Left ventricle myocardium superior (tissue), 1 donor: ENCODE measurements at regions not wholly inside any gene's neighbourhood (a gene's known extent, or its start where the extent isn't known, plus 50 kb on each side); places are given as distances from the start of the nearest gene placed in this dataset.
A peak's percentile ranks its signal among the peaks of the same experiment; 100 is the strongest.

Experiments
- ATAC-seq: fragments of 200-7000 bp; cut with Tn5 transposase; one replicate; pipeline ENCODE4 v1.9.1; 2020; ENCODE audit warnings: mild to moderate bottlenecking, moderate library complexity
- DNase-seq: peaks from one replicate; pipeline ENCODE4 v3.0.0-alpha.2; 2020
- intact Hi-C: fragments of 100-400 bp; cut with micrococcal nuclease; formaldehyde crosslinking; loops from one replicate; pipeline ENCODE4 v1.11.0; 2022
- donor health status: DM: no; HTN: yes; CAD: no; lungs with severe emphysema.

DNA sequence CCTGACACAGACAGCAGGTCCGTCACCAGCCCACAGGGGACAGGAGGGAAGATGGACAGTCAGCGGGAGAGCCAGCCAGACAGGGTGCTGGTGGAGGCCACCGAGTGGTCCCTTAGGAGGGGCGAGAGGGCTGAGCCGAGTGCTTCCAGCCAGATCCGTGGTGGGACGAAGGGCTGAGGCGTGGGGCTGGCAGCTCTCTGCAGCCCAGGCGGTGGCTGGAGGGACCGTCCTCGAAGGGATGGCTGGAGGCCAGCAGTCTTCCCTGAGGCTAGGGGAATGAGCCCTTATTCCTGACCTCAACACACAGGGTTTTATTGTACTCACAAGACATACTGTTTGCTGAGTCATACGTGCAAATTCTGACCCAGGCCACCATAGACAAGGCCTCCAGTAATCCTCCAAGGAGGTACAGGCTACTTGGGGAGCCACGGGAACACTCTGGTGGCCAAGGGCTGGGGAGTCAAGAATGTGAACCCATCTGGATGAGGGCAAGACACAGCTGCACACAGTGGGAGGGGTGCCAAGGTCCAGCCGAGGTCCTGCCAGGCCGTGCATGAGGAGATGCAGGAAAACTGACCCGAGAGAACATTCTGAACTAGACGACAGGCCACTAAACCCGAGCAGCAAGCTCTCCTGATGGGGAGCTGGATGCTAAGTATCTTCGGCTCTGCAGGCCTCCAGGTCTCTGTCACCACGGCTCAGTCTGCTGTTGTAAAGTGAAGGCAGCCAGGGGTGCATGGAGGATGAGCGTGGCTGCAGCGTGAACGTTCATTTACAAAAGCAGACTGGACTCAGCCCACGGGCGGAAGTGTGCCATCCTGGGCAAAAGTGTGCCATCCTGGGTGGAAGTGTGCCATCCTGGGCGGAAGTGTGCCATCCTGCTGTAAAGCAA is 242.5 kb downstream of the TTLL2 start:
- intact Hi-C loops = no loop called here
- DNase-seq = peak; percentile 73
- ATAC-seq = peak; percentile 71

DNA sequence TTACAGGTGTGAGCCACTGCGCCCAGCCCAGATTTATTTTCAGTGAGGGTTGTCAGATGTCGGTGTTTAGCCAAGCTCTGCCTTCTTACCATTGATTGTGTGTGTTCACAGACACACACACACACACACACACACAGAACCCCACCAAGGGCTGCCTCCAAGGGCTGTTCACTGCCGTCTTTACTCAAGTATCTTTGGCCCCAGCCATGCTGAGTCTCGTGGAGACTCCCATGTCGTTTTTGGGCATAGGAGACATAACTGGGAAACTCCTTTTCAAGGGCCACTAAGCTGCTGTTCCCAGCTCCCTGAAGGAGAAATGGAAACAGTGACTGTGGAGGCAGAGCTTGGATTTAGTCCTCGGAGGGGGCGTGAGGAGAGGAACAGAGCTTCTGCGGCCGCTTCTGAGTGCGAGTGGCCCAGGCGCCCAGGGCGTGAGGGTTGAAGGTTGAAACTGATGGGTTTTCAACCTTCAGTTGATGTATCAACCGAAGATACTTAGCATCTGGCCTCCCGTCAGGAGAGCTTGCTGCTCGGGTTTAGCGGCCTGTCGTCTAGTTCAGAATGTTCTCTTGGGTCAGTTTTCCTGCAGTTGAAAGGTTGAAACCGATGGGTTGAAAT is 243.6 kb downstream of the TTLL2 start:
- intact Hi-C loops = no loop called here
- DNase-seq = no peak
- ATAC-seq = no peak

DNA sequence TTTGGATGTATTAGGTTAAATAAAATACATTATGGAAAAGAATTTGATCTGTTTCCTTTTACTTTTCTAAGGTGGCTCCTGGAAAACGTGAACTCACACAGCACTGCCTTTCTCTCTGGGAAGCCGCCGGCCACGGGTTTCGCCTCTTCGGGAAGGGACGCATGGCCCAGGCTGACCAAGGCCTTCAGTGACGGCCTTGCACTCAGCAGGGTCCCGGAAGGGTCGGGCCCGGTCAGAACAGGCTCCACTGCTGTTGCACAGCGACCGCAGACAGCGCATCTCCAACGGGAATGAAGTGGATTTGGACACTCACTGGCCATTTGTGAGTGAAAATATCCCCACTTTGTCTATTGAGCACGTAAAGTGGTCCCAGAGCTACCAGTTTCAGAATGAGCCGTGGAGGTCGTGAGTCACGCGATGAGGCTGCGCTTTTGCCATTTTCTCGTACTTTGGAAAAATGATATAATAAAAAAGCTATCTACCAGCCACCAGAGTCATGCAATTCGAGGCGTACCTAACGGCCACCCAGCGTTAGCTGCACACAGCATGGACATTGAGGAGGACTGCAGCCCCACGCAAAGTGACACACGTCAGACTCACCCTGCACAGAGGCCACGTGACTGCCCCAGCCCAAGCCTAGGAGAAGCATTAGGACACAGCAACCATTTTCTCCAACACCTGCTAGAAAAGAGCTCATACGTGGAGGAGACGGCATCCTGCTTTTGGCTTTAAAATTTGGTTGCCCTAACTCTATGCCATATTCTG is 244.3 kb downstream of the TTLL2 start:
- no peak for ATAC-seq
- intact Hi-C loops = no loop called here
- no peak for DNase-seq

DNA sequence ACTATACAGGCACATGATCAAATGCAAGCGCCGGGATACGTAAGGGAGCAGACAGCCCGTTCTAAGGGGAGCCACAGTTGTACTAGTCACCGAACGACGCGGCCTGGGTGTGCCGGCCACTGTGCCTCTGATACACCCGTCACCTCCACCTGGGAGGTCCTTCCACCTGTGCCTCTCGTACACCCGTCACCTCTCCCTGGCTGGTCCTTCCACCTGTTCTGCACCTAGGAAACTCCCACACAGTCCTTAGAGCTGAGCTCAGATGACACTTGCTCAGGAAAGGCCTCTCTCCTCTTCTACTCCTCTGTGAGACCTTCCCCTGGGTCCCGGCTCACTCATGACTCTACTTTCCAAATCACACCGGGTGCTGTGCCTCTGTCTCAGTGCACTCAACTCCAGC is 245.0 kb downstream of the TTLL2 start:
- ATAC-seq (no peak), DNase-seq (no peak)
- intact Hi-C loops = no loop called here

DNA sequence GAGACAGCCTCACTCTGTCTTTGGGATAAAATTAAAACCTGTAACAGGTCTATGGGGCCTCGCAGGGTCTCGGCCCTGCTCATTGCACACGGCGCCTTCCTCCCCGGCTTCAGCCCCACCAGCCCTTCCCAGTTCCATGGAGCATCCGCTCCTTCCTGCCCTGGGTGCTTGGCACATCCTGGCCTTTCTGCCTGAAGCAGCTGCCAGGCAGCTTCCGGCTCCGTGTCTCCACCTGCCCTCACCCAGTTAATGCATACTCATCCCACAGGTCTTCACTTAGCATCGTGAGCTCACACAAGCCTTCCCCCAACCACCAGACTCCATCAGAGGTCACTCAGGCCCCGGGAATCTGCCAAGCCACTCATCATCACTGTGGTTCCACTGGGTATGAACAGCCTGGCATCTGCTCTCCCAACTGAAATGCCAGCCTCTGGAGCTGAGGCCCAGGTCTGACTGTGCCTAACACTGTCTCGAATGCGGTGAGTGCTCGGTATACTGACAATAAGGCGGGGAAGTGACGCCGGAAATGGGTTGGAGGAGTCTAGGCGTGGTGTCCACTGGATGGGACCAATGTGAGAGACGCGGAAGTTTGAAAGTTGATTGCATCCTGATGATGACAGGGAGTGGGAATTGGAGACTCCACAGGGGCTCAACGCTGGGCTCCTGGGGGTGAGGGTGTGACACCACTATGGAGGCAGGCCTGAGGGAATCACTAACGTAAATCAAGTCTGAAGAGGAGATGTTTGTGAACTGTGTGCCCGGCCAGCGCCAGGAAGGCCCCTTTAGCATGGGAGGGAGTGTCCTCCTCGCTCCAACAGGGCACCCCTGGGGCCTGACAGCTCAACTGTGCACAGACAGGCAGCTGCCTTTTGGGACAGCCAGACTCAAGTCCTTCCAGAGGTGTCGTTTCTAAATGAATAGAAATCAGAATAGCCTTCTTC is 245.8 kb downstream of the TTLL2 start:
- intact Hi-C loops = no loop called here
- DNase-seq (no peak), ATAC-seq (no peak)

DNA sequence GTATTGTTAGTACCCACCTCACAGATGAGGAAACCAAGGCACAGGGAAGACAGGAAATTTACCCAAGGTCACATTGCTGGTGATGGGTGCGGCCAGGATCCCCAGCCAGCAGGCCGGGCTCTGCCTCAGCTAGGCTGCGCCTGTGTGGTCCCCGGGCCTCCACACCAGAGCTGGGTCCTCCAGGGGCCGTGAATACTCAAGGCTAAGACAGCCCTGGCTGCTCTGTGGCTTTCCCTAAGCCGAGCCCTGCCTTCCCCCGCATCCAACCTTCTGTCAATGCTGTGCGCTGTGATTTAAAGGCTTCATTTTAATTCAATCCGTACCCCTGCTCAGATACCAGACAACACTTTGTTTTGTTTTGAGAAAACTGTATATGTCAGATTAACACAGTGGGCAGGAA is 246.7 kb downstream of the TTLL2 start:
- no peak for DNase-seq
- no peak for ATAC-seq
- intact Hi-C loops = no loop called here

DNA sequence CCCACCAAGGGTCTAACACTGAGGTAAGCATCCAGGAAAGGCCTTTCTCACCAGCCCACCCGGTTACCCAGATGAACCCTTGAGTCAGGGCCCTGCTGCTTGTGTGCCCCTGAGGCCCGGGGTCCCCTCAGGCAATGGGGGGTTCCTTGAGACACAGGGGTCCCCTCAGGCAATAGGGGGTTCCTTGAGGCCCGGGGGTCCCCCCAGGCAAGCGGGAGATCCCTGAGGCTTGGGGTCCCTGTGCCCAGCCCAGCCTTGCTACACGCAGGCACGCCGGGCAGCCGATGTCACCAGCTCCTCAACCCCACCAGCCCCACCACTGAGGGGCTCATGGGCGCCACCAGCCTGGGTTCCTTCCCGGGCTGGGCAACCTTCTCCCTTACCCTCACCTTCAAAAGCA is 247.2 kb downstream of the TTLL2 start:
- ATAC-seq = no peak
- intact Hi-C loops = no loop called here

DNA sequence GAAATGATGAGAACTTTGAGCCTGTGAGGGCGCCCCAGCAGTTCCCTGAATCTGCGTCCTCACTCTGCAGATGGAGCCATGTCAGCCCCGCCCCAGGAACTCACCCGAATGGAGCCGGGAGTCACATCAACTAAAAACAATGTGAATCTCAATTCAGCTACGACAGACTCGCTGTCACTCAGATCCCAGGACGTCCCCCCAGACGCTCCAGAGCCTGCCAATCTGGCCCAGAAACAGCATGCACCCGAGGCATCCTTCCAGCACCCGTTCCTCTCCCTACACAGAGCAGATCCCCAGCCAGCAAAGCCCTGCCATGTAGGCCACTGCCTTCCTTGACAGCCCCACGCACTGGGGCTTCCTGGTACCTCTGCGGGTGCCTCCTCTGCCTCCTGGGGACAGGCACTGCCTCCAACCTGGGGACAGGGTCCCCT is 248.0 kb downstream of the TTLL2 start:
- intact Hi-C loops = no loop called here
- DNase-seq (no peak), ATAC-seq (peak; percentile 20)

More for the DNA sequence above, 247.2 kb downstream of the TTLL2 start:
- no peak for DNase-seq

DNA sequence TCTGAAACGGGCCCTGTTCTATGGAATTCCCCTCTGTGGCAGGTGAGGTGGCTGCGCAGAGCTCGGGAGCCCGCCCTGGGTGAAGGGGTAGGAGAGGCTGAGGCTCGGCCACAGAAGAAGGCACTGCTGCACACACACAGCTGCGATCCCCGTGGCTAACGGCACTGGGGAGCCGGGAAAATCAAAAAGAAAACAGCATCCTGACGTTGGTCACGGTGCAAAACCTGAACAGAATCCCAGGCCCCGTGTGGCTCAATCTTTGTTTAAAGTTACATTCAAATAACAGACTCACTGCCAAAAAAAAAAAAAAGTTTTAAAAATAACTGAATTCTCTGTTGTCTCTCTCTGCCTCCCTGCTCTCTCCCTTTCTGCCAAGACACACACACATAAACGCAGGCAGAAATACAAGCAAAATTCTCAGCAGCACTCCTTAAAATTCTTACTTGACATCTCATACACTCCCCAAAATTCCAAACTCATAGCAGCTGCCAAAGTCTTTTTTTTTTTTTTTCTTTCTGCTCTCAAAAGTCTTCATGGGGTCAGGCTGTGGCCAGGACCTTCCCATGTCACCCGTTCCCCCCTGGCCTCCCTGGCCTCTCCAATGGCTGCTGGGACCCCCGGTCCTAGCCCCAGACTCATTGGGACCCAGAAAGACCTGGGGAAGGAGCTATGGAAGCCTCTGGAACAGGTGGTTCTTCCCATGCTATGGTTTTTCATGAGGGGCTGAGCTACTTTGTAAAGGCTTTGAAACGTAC is 248.8 kb downstream of the TTLL2 start:
- ATAC-seq (peak; percentile 74), DNase-seq (no peak)
- intact Hi-C loops = no loop called here

DNA sequence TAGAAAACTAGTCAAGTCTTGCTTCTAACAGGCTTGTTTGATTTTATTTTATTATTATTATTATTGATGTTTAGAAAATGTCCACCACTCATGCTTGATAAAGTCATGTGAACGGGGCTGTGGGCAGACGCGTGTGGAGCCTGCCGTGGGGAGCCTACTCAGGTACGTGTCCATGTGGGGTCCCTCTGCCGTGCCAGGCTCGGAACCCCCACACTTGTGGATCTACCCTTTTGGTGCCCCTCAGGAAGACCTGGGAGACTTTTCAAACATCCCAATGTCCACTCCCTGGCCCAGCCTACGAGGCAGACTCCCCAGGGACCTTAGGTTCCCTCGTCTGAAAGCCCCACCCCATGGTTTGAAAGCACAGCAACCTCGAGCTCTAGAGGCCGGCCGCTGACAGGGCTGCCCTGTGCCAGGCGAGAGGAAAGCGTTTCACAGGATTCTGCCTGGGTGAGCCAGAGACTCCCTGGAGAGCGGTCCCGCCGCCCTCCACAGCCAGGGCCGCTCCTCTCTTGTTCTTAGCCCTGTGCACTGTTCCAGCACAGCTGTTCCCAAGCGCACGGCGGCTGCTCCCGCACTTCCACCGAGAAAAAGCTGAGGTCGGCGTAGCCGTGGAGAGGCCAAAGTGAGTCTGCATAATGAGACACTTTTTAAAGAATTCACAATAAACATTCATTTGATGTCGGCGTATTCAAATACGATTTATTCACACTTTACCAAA is 249.7 kb downstream of the TTLL2 start:
- peak; percentile 76 for DNase-seq
- ATAC-seq = peak; percentile 79
- intact Hi-C loops = no loop called here

DNA sequence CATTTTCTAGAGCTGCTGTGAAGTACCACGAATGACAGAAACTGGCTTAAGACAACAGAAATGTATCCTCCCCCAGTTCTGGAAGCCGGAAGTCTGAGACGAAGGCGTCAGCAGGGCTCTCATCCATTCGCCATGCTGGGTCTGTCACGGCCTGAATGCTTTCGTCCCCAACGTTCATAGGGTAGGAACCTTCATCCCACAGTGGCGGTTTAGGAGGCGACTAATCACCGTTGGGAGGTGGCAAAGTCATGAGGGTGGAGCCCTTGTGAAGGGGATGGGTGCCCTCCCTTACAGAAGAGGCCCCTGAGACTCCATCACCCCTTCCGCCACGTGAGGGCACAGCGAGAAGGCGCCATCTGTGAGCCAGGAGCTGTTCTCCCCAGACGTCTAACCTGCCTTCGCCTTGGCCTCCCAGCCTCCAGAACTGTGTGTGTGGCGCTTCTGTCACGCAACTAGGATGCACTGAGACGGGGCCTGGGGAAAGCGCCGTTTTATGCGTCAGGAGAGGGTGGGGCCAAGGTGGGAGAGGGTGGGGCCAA is 250.3 kb downstream of the TTLL2 start:
- no peak for DNase-seq
- ATAC-seq = peak; percentile 12
- intact Hi-C loops = no loop called here

DNA sequence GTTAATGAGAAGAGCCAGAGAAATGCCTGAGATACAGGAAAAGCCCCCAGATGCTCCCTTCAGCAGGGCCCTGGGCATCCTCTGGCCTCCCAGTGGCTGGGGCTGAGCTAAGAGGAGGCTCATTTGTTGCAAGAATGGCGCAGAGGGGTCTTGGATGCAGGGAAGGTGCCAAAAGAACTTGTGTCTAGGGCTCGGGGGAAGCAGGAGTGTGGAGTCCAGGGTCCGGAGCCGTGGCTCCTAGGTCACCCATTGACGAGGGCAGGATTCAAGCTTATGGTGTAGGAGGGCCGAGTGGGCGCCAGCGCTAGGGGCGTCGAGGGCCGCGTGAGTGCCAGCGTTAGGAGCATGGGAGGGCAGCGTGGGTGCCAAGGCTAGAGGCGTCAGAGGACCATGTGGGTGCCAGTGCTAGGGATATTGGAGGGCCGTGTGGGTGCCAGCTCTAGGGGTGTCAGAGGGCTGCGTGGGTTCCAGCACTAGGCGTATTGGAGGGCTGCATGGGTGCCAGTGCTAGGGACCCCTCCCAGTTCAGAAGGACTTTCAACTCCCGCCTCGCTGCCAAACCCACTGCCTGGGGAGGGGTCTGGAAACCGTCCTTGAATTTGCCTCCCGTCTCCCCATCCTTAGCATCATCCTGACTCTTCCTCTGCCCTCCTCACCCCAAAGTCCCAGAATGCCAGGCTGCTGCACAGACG is 250.5 kb upstream of the AFDN start:
- DNase-seq (no peak), ATAC-seq (no peak)
- intact Hi-C loops = no loop called here

DNA sequence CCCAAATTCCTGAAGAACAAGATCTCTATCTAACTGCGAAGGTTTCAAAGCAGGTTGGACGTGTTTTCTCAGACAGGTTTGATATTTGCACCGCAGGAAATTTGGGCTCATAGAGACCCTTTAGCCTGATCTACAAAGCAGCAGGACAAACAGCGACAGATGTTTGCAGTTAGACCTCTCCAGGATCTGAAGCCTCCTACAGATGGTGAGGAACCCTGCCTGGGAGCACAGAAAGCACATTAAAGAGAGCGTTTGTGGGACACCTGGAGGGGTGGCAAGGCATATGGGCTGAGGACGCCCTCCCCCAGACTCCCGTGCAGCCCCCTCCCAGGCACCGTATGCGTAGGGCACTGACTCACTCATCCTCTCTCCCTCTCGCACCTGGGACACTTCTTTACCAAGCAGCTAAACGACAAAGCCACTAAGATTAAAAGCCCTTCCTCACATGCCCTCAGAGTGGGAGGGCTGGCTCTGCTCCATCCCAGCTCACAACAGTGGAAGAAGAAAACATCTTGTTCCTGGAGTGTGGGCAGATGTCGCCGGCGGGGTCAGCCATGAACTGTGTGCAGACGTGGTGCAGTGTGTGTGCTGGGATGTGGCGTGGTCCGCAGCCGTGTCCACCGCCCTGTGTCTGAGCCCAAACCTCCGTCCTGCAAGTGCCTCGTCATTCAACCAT is 249.7 kb upstream of the AFDN start:
- intact Hi-C loops = no loop called here
- no peak for ATAC-seq
- no peak for DNase-seq

DNA sequence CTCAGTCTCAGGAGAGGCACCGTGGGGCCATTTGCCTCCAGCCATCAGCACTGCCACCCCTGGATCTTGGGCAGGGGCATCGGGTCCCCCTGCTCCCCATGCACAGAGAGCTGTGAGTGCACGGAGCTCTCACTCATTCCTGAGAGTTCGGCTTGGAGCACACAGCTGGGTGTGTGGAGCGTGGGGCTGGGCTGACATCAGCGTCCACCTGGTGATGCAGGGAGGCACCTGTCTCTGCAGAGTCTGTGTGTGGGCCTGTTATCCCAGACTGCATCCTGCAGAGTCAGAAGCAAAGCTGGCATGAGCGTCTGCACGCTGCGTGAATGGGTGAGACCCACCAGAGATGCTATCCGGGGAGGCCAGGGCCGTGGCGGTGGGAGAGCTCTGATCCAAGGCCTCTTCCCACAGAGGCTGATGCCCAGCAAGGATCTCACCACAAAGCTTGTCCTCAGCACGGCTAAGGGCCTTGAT is 248.8 kb upstream of the AFDN start:
- ATAC-seq (no peak), DNase-seq (no peak)
- intact Hi-C loops = no loop called here

DNA sequence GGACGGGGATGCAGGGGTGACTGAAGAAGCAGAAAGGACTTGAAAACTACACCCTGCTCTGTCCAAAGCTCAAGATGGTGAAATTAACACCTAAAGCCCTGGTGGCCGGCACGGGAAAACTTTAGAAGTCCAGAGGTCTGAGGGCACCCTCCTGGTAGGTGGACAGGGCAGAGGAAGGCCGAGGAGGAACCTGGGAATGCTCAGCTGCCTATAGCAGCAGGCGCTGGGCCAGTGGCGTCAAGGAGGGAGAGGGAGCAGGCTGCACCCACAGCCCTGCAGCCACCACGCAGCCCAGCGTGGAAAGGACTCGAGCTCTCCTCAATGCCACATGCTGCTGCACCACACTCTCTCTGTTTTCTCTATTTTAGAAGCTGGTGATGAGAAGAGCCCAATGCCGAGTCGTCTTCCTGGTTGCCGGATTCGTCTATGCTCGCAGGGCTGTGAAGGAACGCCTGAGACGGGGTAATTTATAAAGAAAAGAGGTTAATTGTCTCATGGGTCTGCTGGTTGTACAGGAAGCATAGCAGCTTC is 248.3 kb upstream of the AFDN start:
- ATAC-seq (no peak), DNase-seq (no peak)
- intact Hi-C loops = no loop called here
